IPS-15b (cell line): ENCODE measurements at regions not wholly inside any gene's neighbourhood (a gene's known extent, or its start where the extent isn't known, plus 50 kb on each side); places are given as distances from the start of the nearest gene placed in this dataset.

Source experiments
- H3K27me3 ChIP-seq: one replicate; pipeline ENCODE4 v1.6.1; 2013; ENCODE audit warnings: low read length; ENCODE audit not compliant: control insufficient read depth, insufficient read depth
- H3K36me3 ChIP-seq: one replicate; pipeline ENCODE4 v1.6.1; 2013; ENCODE audit warnings: low read length; ENCODE audit not compliant: control insufficient read depth, insufficient read depth
- H3K4me1 ChIP-seq: one replicate; pipeline ENCODE4 v1.6.1; 2013; ENCODE audit warnings: mild to moderate bottlenecking, low read length; ENCODE audit not compliant: control insufficient read depth, insufficient read depth
- H3K4me3 ChIP-seq: one replicate; pipeline ENCODE4 v1.5.1; 2013; ENCODE audit warnings: low read depth, low read length
- H3K9ac ChIP-seq: one replicate; pipeline ENCODE4 v1.6.1; 2013; ENCODE audit warnings: low read depth, mild to moderate bottlenecking, low read length
- H3K9me3 ChIP-seq: one replicate; pipeline ENCODE4 v1.6.1; 2013; ENCODE audit warnings: mild to moderate bottlenecking, low read length; ENCODE audit not compliant: control insufficient read depth, insufficient read depth

DNA sequence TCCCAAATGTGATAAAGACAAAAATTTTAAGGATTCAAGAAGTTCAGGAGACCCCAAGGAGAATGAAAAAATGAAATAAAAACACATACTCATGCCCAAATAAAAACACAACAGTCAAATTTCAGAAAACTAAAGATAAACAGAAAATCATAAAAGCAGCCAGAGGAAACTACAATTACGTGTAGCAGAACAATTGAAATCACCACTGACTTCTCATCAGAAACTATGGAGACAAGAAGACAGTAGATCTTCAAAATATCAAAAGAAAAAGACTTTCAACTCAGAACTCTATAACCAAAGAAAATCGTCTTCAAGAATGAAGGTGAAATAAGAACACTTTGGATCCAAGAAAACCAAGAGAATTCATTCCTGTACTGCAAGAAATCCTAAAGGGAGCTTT is 54.9 kb downstream of the DIO3 start:
- Histone ChIP-seq H3K36me3 (no peaks in the 10 kb centered on the region), H3K4me1 (no peaks in the 10 kb centered on the region), H3K4me3 (no peak overlapping the region), H3K9me3 (no peaks in the 10 kb centered on the region), H3K27me3 (no peaks in the 10 kb centered on the region), H3K9ac (no peak overlapping the region)

GRCh38 chr14:101619484-101619883 is 58.2 kb downstream of the DIO3 start:
- Histone ChIP-seq H3K9ac (no peak overlapping the region), H3K36me3 (no peaks in the 10 kb centered on the region), H3K27me3 (no peaks in the 10 kb centered on the region), H3K4me3 (no peak overlapping the region), H3K9me3 (no peaks in the 10 kb centered on the region), H3K4me1 (no peaks in the 10 kb centered on the region)

- Histone ChIP-seq H3K4me3 (no peak overlapping the region), H3K4me1 (no peaks in the 10 kb centered on the region), H3K9me3 (no peaks in the 10 kb centered on the region), H3K27me3 (peaks cover 2% of the 10 kb centered on the region), H3K9ac (no peak overlapping the region), H3K36me3 (no peaks in the 10 kb centered on the region)
These were observed 58.9 kb downstream of the DIO3 start for GRCh38 chr14:101620031-101620788.

GRCh38 chr14:101620821-101621785 is 59.8 kb downstream of the DIO3 start:
- no peaks in the 10 kb centered on the region for H3K9me3 ChIP-seq
- no peaks in the 10 kb centered on the region for H3K4me1 ChIP-seq
- H3K27me3 ChIP-seq = peaks cover 2% of the 10 kb centered on the region
- no peak overlapping the region for H3K4me3 ChIP-seq
- no peak overlapping the region for H3K9ac ChIP-seq
- H3K36me3 ChIP-seq = no peaks in the 10 kb centered on the region

GRCh38 chr14:101622251-101623076 is 61.2 kb downstream of the DIO3 start:
- no peaks in the 10 kb centered on the region for H3K4me1 ChIP-seq
- peaks cover 2% of the 10 kb centered on the region for H3K27me3 ChIP-seq
- H3K36me3 ChIP-seq = no peaks in the 10 kb centered on the region
- no peaks in the 10 kb centered on the region for H3K9me3 ChIP-seq
- H3K4me3 ChIP-seq = no peak overlapping the region
- H3K9ac ChIP-seq = no peak overlapping the region

- no peaks in the 10 kb centered on the region for H3K36me3 ChIP-seq
- H3K9me3 ChIP-seq = no peaks in the 10 kb centered on the region
- H3K9ac ChIP-seq = no peak overlapping the region
- peaks cover 2% of the 10 kb centered on the region for H3K27me3 ChIP-seq
- H3K4me3 ChIP-seq = no peak overlapping the region
- no peaks in the 10 kb centered on the region for H3K4me1 ChIP-seq
These were observed 61.7 kb downstream of the DIO3 start for GRCh38 chr14:101623077-101623372.

GRCh38 chr14:101623685-101624444 is 62.6 kb downstream of the DIO3 start:
- no peaks in the 10 kb centered on the region for H3K4me1 ChIP-seq
- H3K9me3 ChIP-seq = no peaks in the 10 kb centered on the region
- H3K27me3 ChIP-seq = peaks cover 5% of the 10 kb centered on the region
- no peak overlapping the region for H3K4me3 ChIP-seq
- no peak overlapping the region for H3K9ac ChIP-seq
- no peaks in the 10 kb centered on the region for H3K36me3 ChIP-seq

DNA sequence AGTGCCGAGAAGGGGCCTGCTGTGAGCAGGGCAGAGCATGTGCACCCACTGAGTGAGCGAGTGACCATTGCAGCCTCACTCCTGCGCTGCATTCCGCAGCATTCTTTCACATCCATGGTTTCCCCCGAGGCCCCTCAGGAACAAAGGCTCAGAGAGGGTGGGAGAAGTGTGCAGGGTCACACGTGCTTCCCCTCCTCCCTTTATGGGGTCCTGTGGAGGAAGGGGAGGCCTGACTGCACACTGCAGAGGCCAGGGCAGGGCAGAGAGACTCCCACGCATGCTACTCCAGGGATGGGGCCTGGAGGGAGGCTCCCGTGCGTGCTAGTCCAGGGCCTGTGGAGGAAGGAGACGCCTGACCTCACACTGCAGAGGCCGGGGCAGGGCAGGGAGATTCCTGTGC is 63.2 kb downstream of the DIO3 start:
- Histone ChIP-seq H3K4me3 (no peak overlapping the region), H3K9me3 (no peaks in the 10 kb centered on the region), H3K4me1 (no peaks in the 10 kb centered on the region), H3K9ac (no peak overlapping the region), H3K36me3 (no peaks in the 10 kb centered on the region), H3K27me3 (peaks cover 9% of the 10 kb centered on the region)

DNA sequence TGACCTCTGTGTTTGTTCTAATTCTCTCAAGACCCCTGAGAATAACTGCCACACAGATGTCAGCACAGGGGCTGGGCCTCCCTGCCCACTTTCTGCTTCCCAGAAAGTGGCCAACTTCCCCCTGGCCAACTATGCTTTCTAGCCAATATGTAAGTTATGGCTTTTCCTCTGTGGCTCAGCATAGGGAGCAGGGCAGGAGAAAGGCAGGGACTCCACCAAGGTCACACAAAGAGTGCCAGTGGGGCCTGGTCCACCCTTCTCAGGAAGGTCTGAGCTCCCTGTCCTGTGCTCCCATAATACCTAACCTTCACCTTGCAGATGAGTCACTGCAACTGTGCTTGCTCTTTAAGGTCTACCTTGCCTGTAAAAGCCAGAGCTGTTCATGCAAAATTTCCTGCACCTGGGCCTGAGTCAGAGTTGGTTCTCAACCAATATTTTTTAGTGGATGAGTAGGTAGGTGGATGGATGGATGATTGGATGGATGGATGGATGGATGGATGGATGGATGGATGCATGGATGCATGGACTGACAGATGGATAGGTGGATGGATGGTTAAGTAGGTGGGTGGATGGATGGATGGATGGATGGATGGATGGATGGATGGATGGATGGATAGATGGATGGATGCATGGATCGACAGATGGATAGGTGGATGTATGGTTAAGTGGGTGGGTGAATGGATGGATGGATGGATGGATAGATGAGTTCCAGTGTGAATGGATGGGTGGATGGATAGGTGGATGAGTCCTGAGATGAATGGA is 64.2 kb downstream of the DIO3 start:
- Histone ChIP-seq H3K4me1 (no peaks in the 10 kb centered on the region), H3K27me3 (peaks cover 9% of the 10 kb centered on the region), H3K36me3 (no peaks in the 10 kb centered on the region), H3K4me3 (no peak overlapping the region), H3K9ac (no peak overlapping the region), H3K9me3 (no peaks in the 10 kb centered on the region)

- H3K4me1 ChIP-seq = no peaks in the 10 kb centered on the region
- H3K4me3 ChIP-seq = no peak overlapping the region
- no peak overlapping the region for H3K9ac ChIP-seq
- no peaks in the 10 kb centered on the region for H3K36me3 ChIP-seq
- peaks cover 9% of the 10 kb centered on the region for H3K27me3 ChIP-seq
- H3K9me3 ChIP-seq = no peaks in the 10 kb centered on the region
These were observed 65.0 kb downstream of the DIO3 start for GRCh38 chr14:101626331-101626730.
